Stimulated activated CD4-positive, alpha-beta T cell treated with anti-CD3 and anti-CD28 coated beads, Interleukin-4, amount 100 ng/mL, for 1 hour (primary cell): ENCODE measurements at regions not wholly inside any gene's neighbourhood (a gene's known extent, or its start where the extent isn't known, plus 50 kb on each side); places are given as distances from the start of the nearest gene placed in this dataset.
"Not testable (repeated sequence)": the region's sequence is repeated elsewhere in the genome, so short reads cannot be mapped to it uniquely, and the experiment has no call there.

Experiments
- DNase-seq: peaks from one replicate; pipeline ENCODE4 v3.0.0-alpha.2; 2020

DNA sequence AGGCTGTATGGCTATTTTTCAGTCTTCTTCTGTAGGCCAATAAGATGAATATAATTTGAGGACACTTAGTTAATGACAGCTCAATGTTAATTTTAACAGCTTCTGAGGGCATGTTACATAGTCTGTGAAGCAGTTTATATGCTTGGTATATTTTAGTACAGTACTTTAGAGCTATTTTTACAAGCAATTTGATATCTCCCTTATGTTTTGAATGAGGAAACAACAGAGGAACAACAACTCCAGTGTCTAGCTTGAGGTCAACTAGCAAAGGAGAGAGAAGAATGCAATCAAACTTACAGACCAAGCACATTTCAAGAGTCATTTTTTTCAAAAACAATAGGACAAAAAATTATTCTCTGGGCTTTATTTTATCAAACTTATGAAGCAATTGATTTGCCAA is 469.1 kb upstream of the DCN start:
- DNase-seq, result no peak

DNA sequence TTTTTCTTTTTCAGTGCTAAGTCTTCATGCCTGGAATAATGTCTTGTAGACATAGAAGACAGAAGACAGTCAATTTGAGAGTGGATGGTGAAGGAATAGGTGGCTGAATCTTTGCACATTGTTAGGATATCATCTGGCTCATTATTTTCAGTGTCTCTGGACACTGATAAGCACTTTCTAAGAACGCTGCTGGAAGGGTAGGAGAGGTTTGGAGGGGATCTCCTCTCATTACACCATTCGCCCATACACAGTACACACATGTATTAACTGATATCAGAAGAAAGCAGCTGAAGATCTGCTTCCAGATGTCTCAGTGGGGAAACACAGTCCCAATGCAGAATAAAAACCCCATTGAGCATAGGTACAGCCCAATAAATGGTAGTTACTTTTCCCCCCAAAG is 461.1 kb upstream of the DCN start:
- DNase-seq, result no peak

DNA sequence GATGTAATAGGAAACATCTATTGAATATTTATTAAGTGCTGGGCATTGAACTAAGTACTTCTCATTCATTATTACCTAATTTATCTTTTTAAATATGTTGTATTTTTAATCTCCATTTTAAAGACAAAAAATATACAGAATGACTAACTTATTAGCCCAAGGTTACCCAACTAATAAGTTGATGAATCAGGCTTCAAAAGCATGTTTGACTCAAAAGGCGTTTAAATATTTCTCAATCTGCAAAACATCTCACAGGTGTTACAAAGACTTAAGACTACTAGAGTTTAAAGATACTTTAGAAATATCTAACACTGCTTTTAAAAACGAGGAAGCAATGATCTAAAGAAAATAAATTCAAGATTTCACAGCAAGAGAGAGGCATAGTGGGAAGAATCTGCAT is 457.4 kb upstream of the DCN start:
- no peak for DNase-seq

DNA sequence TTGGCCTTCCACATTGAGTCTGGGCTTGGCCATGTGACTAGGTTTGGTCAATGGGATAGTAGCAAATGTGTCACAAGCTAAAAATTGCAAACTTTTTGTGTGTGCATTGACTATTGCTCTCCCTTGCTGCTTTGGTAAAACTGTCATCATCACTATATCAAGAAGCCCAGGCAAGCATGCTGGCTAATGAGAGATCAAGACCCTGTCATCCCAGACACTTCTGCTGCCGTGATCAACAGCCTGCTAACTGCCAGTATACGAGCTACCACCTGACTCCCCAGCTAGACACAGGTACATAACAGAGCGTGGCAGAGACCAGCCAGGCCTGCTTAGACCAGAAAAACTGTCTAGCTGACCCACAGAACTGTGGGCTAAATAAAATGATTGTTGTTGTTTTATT is 456.7 kb upstream of the DCN start:
- DNase-seq, result no peak

DNA sequence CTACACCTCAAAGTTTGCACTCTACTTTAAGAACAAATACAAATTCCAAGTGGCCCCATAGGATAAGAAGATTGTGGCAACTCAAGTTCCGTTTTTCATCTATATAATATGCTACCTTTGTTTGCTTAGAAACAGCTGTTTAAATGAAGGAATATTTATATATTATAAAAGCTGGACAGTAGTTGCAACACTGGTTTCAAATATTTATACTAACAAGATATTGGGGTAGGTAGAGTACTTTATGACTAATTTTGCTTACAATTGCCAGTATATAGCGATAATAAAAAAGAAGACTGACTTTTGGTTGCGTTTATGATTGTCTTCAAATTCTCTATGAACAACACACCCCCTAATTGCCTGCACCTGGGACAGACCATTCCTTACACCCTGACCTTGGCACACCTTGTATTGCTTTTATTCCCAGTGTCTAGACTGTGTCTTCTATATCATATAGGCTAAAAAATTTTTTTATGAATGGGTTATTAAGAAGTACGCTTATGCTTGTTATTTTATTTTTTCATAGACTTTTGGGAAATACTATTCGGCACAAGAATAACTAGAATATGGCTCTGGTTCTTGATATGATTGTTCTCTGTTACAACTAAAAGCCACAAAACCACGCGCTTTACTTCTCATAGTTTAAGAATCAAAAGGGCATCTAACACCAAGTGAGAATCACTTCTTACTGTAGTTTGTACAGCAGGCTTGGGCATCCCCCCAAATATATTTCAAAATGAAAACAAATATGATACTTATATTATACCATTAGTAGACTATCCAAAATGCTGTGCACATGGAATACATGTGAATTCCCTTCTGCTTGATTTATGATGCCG is 455.4 kb upstream of the DCN start:
- no peak for DNase-seq

DNA sequence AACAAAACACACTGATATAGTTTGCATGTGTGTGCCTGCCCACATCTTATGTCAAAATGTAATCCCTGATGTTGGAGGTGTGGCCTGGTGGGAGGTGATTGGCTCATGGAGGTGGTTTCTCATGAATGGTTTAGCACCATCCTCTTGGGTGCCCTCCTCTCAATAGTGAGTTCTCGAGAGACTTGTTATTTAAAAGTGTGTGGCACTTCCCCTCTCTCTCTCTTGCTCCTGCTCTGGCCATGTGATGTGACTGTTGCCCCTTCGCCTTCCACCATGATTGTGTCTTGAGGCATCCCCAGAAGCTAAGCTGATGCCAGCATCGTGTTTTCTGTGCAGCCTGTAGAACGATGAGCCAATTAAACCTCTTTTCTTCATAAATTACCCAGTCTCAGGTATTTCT is 454.1 kb upstream of the DCN start:
- no peak for DNase-seq

DNA sequence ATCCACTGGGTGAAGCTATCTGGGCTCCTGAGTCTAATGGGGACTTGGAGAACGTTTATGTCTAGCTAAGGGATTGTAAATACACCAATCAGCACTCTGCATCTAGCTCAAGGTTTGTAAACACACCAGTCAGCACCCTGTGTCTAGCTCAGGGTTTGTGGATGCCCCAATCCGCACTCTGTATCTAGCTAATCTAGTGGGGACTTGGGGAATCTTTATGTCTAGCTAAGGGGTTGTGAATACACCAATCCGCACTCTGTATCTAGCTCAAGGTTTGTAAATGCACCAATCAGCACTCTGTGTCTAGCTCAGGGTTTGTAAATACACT is 451.7 kb upstream of the DCN start:
- not testable (repeated sequence) for DNase-seq

DNA sequence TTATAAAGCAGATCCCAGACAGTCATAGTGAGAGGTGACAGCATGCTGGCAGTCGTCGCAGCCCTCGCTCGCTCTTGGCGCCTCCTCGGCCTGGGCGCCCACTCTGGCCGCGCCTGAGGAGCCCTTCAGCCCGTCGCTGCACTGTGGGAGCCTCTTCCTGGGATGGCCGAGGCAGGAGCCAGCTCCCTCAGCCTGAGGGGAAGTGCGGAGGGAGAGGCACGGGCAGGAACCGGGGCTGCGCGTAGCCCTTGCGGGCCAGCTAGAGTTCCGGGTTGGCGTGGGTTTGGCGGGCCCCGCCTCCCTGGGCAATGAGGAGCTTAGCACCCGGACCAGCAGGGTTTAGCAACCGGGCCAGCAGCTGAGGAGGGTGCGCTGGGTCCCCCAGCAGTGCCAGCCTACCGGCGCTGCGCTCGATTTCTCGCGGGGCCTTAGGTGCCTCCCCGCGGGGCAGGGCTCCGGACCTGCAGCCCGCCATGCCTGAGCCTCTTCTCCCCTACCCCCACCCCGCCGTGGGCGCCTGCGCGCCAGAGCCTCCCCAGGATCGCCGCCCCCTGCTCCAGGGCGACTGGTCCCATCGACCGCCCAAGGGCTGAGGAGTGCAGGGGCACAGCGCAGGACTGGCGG is 451.2 kb upstream of the DCN start:
- DNase-seq, result no peak

DNA sequence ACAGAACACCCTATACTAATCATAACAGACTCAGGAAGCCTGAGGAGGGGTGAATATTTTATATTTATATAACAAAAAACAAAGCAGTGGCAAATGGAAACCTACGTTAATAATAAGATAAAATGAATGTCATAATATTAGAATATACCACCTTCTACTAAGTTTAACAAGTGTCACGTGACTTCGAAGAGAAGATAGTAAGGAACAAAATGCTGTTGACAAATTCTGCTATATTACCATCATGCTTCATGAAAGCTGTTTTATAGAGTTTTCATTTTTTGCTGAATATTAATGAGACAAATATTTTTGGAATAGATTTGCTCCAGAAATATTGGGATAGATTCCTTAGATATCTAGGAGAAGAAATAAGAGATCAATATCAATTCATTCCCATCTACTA is 450.6 kb upstream of the DCN start:
- no peak for DNase-seq

DNA sequence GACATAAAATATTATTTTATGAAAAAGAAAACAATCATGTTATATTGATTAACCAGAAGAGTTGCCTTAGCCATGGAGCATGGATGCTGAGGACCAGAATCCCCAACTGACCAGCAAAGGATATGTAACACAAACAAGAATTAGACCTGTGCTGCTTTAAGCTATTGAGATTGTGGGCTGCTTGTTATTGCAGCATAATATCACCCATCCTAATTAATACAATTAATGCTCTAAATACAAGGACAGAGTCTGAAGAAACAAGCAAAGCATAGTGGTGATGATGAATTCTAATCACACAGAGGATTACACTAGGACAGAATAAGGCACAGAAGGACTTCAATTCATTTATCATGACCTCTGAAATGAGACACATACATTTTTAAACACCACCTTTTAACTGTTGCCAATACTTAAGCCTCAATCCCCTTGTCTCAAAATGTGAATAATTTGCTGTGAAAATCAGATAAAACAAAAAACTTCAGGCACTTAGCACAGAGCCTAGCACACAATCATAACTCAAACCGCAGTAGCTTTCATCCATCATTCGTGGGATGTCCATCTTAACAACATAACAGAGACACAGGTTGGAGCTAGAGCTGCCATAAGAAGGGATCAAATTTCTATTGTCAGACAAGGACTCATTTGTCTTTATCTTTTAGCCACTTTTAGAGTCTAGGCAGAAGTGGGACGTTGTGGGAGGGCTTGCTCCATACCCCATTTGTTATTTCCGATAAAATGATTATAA is 449.6 kb upstream of the DCN start:
- no peak for DNase-seq

DNA sequence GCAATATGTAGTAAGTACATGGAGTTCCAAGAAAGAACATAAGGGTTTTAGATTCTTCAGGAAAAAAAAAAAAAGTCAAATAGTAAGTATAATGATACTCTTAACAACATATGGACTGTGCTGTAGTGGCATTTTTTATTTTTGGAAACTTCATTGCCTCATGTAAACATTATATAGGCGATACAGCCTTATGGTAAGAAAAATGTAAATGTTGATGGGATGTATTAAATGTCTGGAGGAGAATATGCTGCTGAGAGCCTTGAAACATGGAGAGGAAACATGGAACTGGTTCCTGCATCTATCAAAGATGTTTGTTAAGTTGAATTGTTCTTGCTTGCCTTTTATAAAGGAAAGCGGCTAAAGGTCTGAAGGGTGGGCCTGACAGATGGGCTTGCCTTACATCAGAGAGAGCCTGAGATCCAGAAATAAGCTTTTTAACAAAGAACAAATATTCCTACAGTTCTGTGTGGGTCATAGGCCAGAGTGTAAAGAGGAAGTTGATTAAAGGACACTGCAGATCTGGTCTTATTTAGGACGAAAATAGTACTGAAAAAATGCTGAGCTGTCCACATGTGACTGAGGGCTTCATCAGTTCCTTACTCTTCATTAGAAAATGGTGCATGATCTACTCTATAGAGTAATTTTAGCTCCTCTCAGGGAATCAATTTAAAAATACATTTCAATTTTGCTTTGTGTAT is 448.1 kb upstream of the DCN start:
- DNase-seq, result no peak

DNA sequence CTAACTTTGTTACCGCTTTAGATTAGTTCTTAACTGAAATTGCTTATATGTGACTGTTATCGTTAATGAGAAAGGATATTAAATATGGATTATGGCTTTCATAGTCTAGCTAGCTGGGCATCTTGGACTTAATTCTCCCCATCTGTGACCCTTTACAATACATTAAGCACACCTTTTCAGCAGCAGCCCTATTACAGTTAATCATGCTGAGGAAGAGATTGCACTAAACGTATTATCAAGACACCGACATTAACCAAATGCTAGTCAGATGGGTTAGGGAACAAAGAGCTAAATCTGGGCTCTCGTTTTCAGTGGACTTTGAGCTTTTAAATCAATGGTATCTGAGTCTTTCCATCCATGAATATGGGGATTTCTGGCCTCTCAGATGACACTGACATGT is 447.5 kb upstream of the DCN start:
- no peak for DNase-seq

DNA sequence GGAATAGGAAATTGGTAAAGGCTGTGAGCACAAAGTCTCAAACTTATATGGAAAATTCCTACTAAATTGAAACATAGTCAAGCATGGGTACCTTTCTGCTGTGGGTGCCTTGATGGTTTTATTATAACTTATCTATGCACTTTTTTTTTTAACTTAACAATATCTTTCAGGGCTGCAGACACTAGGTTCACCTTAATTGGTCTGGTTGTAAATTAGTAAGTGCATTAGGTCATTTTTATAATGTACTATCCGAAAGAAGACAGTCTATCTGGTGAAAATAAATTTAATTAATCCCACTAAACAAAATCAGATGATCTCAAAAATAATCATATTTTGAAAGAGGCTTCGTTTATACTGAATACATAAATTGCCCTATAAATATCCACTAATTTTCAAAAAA is 446.8 kb upstream of the DCN start:
- DNase-seq, result no peak

DNA sequence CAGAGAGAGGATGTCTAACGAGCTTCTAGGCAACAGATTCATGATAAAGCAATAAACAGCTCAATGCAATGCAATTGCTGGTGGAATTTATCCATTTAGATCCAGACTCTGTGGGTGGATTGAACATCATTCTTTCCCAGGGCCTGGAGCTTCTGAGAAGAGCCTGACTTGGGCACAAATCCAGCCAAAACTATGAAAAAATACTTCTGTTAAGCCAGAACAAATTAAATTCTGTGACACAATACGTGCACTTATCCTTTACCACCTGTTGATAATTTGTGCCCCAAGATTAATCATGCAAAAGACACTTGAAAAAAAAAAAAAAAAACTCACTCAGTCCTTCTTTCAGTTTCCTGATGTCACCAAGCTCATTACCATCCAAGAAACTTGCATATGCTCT is 446.0 kb upstream of the DCN start:
- DNase-seq, result no peak

DNA sequence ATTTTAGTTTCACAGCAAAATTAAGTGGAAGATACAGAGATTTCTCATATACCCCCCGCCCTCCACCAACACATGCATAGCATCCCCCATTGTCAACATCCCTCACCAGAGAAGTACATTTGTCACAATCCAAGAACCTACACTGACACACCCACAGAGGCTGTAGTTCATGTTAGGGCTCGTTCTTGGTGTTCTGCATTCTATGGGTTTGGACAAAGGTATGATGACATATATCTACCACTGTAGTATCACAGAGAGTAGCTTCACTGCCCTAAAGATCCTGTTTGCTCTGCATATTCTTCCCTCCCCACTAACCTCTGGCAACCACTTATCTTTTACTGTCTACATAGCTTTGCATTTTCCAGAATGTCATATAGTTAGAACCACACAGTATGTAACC is 444.6 kb upstream of the DCN start:
- no peak for DNase-seq

DNA sequence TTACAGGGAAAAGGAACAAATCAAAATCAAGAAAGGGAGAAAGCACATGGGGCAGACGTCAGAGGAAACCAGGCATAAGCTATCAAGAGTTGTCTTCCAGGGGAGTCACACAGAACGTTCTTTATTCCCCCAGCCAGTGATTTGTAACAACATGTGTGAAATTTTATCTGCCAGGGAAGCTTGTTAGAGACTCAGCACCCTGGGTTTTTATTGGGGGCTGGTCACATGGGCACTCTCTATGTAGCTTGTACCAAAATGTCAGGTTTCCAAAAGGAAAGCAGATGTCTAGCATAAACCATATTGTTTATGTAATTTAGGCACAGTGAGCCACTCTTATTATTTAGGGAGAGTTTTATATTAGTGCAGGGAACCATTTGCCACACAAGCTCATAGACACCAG is 440.4 kb upstream of the DCN start:
- DNase-seq, result no peak

DNA sequence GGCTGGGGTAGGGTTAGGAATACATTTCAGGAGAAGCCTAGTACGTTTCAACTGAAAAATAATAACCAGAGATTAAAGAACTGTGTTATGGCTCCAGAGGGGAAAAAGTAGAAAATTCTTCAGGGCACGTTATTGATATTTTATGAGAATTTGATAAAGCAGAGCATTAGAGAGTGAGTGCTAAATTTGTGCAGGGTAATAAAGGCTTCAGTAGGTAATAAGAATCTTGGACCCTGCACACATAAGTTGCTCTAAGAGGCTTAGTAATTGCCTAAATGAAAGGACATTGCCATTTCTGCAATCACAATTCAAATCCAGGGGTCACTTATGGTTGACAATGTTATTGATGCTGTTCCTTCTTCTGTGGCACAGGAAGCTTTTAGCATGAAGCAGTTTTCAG is 439.4 kb upstream of the DCN start:
- no peak for DNase-seq

DNA sequence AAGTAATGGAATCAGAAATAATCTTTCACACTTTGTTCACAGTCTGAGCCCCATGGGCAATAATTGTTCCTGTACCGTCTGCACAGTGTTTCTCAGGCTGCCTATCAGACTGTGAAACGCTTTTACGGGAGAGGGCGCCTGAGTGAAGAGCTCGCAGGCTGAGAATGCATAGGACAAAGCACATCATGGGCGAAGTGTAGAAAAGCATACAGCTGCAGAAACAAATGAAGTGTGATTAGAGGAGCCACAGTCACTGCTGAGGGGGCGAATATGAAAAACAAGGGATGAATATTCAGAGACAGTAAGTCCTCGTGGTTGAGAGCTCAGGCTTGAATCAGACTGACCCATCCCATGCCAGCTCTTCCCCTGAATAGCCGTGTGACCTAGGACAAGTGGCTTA is 438.4 kb upstream of the DCN start:
- DNase-seq, result no peak

DNA sequence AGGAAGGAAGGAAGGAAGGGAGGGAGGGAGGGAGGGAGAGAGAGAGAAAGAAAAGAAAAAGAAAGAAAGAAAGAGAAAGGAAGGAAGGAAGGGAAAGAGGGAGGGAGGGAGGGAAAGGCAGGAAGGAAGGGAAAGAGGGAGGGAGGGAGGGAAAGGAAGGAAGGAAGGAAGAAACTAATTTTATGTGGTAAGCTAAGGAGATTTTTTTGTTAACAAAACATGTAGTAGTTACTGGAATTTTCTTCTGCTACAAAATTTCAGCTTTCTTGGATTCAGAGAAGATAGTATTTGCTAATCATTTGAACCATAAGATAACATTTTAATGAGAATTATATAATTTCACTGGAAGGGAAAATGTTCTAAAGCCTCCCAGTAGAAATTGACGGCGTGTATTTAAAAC is 437.8 kb upstream of the DCN start:
- no peak for DNase-seq

DNA sequence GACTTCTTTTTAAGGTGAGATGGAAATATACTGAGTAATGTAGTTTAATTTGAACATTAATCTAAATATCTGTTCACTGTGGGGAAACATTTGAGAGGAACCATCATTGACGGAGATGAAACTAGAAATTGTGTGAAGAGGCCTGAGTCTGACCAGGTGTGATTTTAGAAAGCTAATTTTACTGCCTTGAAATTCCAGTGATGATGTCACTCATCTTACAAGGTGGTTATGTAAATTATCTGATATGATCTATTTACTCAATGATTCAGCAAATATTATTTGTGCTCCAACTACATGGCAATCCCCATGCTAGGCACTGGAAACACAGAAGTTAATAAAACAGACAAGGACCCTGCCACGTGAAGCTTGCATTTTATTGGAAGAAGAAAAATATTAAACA is 435.7 kb upstream of the DCN start:
- DNase-seq, result no peak

DNA sequence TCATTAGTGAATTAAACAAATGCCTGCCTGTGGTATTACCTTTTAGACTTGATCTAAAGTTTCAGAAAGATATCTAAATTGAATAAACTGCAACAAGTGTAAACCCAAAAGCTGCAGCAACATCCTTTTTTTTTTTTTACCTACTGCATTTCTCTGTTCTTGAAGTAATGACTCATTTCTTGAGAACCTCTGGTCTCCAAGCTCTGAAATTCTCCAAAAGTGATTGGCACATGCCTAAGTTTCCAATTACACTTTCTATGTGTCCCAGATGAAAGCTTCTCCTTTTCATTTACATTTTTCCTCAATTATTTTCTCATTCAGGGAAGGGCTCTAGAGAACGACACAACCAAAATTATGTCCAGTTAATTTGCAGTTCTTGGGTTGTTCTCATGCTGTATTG is 435.2 kb upstream of the DCN start:
- DNase-seq, result no peak

DNA sequence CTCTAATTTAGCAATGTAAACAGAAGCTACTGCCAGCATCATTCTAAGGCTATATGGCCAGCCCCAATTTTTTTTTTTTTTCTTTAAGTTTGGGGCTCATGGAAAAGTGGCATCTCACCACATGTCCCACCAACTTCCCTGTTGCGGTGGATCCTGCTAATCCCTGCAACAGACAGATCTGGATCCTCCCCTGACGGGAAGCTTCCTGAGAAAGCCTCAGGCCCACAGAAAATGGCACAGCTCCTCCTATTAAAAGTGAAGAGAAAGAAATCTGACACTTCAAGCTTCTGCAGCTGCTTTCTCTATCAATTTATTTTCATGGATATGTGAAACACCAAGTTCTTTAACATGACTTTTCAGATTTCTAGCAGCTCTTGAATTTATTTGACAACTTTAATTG is 433.8 kb upstream of the DCN start:
- DNase-seq, result no peak

DNA sequence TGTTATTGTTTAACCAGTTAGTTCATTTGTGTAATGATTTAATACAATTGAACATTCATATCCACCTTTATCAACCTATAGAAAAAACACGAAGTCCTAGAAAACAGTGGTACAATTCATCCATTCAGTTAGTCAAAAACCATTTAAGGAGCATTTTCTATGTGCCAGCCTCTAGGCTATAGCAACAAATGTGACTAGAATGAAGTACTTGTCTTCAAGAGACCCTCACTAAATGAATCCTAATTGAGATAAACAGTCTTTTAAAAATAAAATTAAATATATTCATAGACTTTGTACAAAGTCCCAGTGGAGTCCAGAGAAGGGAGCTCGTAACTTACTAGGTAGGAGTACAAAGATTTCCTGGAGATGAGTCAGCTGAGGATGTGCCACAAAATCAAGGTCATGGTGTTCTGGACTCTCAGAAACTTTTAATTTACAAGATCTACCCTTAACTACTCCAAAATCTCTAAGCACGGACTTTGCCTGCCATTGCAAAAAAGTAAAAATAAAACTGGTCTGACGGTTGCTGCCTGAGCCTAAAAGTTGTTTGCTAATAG is 430.7 kb upstream of the DCN start:
- no peak for DNase-seq

DNA sequence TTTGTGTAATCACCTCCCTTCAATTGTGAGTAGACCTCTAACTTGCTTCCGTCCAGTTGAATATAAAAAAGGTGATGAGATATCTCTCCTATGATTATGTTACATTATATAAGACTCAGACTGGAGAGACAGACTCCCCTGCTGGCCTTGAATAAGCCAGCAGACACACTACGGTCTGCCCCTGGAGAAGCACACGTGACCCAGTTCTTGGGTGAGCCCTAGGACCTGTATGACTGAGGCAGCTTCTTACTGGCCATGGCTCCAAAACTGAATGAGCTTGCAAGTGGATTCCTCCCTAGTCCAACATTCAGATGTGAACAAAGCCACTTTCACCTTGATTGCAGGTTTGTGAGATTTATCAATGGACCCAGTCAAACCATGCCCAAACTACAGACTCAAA is 427.9 kb upstream of the DCN start:
- DNase-seq, result no peak
